OCI-LY1 (cell line): ENCODE measurements at regions not wholly inside any gene's neighbourhood (a gene's known extent, or its start where the extent isn't known, plus 50 kb on each side); places are given as distances from the start of the nearest gene placed in this dataset.

Experiments used
- H2AFZ ChIP-seq: fragments of 200-600 bp; sonication (generic), shearing (Covaris generic); 2 replicates; pipeline ENCODE4 v1.6.0; 2014; ENCODE audit warnings: antibody characterized with exemption, mild to moderate bottlenecking, low read length
- H3F3A ChIP-seq: fragments of 200-600 bp; sonication (generic), shearing (Covaris generic); 2 replicates; pipeline ENCODE4 v1.6.0; 2014; ENCODE audit warnings: mild to moderate bottlenecking, antibody characterized with exemption, low read length, moderate library complexity; ENCODE audit not compliant: insufficient read depth
- H3K27ac ChIP-seq: fragments of 200-600 bp; sonication (generic); 2 replicates; pipeline ENCODE4 v1.5.1; 2014; ENCODE audit warnings: low read length, mixed run types, mild to moderate bottlenecking, low read depth; ENCODE audit not compliant: poor library complexity, severe bottlenecking
- H3K27me3 ChIP-seq: fragments of 200-600 bp; sonication (generic); 2 replicates; pipeline ENCODE4 v1.6.0; 2014; ENCODE audit warnings: antibody characterized with exemption, mild to moderate bottlenecking, low read length, moderate library complexity; ENCODE audit not compliant: insufficient read depth
- H3K36me3 ChIP-seq: fragments of 200-600 bp; sonication (generic); 2 replicates; pipeline ENCODE4 v1.6.1; 2014; ENCODE audit warnings: mild to moderate bottlenecking, antibody characterized with exemption, low read length, moderate library complexity, mixed read lengths; ENCODE audit not compliant: insufficient read depth
- H3K4me1 ChIP-seq: fragments of 200-600 bp; sonication (generic); 2 replicates; pipeline ENCODE4 v1.5.1; 2014; ENCODE audit warnings: mild to moderate bottlenecking, low read length, moderate library complexity; ENCODE audit not compliant: insufficient read depth, severe bottlenecking
- H3K4me2 ChIP-seq: fragments of 200-600 bp; sonication (generic), shearing (Covaris generic); 2 replicates; pipeline ENCODE4 v1.6.1; 2014; ENCODE audit warnings: low read length
- H3K4me3 ChIP-seq: fragments of 200-600 bp; sonication (generic); 2 replicates; pipeline ENCODE4 v1.5.1; 2014; ENCODE audit warnings: low read length, low read depth, mild to moderate bottlenecking, mixed read lengths; ENCODE audit not compliant: poor library complexity, severe bottlenecking
- H3K79me2 ChIP-seq: fragments of 200-600 bp; shearing (Covaris generic); 2 replicates; pipeline ENCODE4 v1.6.1; 2016; ENCODE audit warnings: mixed run types, low read length, mixed read lengths; ENCODE audit not compliant: insufficient read depth
- H3K9ac ChIP-seq: fragments of 200-600 bp; sonication (generic), shearing (Covaris generic); 2 replicates; pipeline ENCODE4 v1.6.1; 2014; ENCODE audit warnings: mild to moderate bottlenecking, low read length, mixed read lengths
- H3K9me2 ChIP-seq: fragments of 200-600 bp; sonication (generic), shearing (Covaris generic); 2 replicates; pipeline ENCODE4 v1.6.1; 2014; ENCODE audit warnings: low read depth, mild to moderate bottlenecking, low read length, mixed read lengths
- H3K9me3 ChIP-seq: fragments of 200-600 bp; shearing (Covaris generic); 2 replicates; pipeline ENCODE4 v1.6.1; 2014; ENCODE audit warnings: low read length, mixed read lengths
- H4K20me1 ChIP-seq: fragments of 200-600 bp; sonication (generic), shearing (Covaris generic); 2 replicates; pipeline ENCODE4 v1.6.0; 2016; ENCODE audit warnings: mild to moderate bottlenecking, low read length; ENCODE audit not compliant: insufficient read depth
- CTCF ChIP-seq: fragments of 200-600 bp; sonication (generic), shearing (Covaris generic); IDR thresholded peaks from 2 replicates; pipeline ENCODE4 v1.5.1; 2017; ENCODE audit warnings: mild to moderate bottlenecking, antibody characterized with exemption, low read length, moderate library complexity, mixed read lengths
- EZH2 ChIP-seq: fragments of 200-600 bp; sonication (generic), shearing (Covaris generic); IDR thresholded peaks from 2 replicates; pipeline ENCODE4 v1.8.0; 2017; ENCODE audit warnings: borderline replicate concordance, mixed run types, mild to moderate bottlenecking, antibody characterized with exemption, low read length, moderate library complexity, mixed read lengths

- Histone ChIP-seq H3K4me3 (no peak overlapping the region), H3K27me3 (no peaks in the 10 kb centered on the region), H3K4me1 (no peaks in the 10 kb centered on the region), H4K20me1 (no peaks in the 10 kb centered on the region), H3K9ac (no peak overlapping the region), H3F3A (no peaks in the 10 kb centered on the region), H3K27ac (no peak overlapping the region), H2AFZ (no peak overlapping the region), H3K9me3 (no peaks in the 10 kb centered on the region), H3K36me3 (no peaks in the 10 kb centered on the region), H3K79me2 (no peaks in the 10 kb centered on the region), H3K9me2 (no peaks in the 10 kb centered on the region; the same call in 1 of the 2 replicates), H3K4me2 (no peak overlapping the region)
- TF ChIP-seq EZH2 (no peak), CTCF (no peak)
Observed at GRCh38 chr13:68023838-68024581, 793.9 kb upstream of the PCDH9 start.

- no peaks in the 10 kb centered on the region for H3K27me3 ChIP-seq
- no peak overlapping the region for H3K4me3 ChIP-seq
- no peaks in the 10 kb centered on the region for H3K36me3 ChIP-seq
- H3F3A ChIP-seq = no peaks in the 10 kb centered on the region
- no peaks in the 10 kb centered on the region for H3K79me2 ChIP-seq
- no peaks in the 10 kb centered on the region for H3K4me1 ChIP-seq
- no peaks in the 10 kb centered on the region for H3K9me2 ChIP-seq
- no peaks in the 10 kb centered on the region for H4K20me1 ChIP-seq
- H3K9ac ChIP-seq = no peak overlapping the region
- no peaks in the 10 kb centered on the region for H3K9me3 ChIP-seq
- H2AFZ ChIP-seq = no peak overlapping the region
- no peak overlapping the region for H3K4me2 ChIP-seq
- H3K27ac ChIP-seq = no peak overlapping the region
- TF ChIP-seq CTCF = no peak
Observed at GRCh38 chr13:68019901-68020300, 789.8 kb upstream of the PCDH9 start.

- no peaks in the 10 kb centered on the region for H3K36me3 ChIP-seq
- H3K27ac ChIP-seq = no peak overlapping the region
- no peak overlapping the region for H3K4me3 ChIP-seq
- no peaks in the 10 kb centered on the region for H3K27me3 ChIP-seq
- no peaks in the 10 kb centered on the region for H3K79me2 ChIP-seq
- H3K9ac ChIP-seq = no peak overlapping the region
- no peaks in the 10 kb centered on the region for H4K20me1 ChIP-seq
- no peak for TF ChIP-seq CTCF
- no peak for TF ChIP-seq EZH2
- no peaks in the 10 kb centered on the region for H3F3A ChIP-seq
- H2AFZ ChIP-seq = no peak overlapping the region
- no peak overlapping the region for H3K4me2 ChIP-seq
- no peaks in the 10 kb centered on the region for H3K9me3 ChIP-seq
- H3K9me2 ChIP-seq = no peaks in the 10 kb centered on the region
- H3K4me1 ChIP-seq = no peaks in the 10 kb centered on the region
Observed at GRCh38 chr13:68009546-68009945, 779.4 kb upstream of the PCDH9 start.
